ENCODE measurements at regions not wholly inside any gene's neighbourhood (a gene's known extent, or its start where the extent isn't known, plus 50 kb on each side); places are given as distances from the start of the nearest gene placed in this dataset.

DNA sequence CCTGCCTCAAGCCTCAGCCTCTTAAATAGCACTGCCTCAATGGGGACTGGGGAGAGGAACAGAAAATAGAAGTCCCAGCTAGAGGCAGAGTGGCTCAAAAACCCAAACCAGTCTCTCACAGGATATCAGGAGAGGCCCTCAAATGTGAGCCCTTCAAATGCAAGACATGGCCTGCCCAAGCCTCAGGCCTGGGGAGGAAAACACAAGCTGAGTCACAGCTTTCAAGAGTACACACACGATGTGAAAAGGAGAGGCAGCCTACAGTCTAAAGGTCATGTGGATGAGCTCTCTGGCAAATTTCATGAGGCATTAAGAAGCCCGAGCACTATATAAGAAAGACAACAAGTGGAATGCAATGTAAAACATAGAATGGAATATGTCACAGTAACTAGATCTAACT lies 316.6 kb upstream of the MEX3C start:
- no peak for DNase-seq (ENCODE audit: low spot score in 2 of 2)
- Histone ChIP-seq H3K4me1 (no peaks in the 10 kb centered on the region), H3K27ac (no peak overlapping the region), H3K9me3 (peaks cover 0 to 10% of the 10 kb centered on the region in 2 donors), H3K36me3 (no peaks in the 10 kb centered on the region), H3K27me3 (no peaks in the 10 kb centered on the region), H3K4me3 (no peak overlapping the region)
- TF ChIP-seq, protein P1, sequence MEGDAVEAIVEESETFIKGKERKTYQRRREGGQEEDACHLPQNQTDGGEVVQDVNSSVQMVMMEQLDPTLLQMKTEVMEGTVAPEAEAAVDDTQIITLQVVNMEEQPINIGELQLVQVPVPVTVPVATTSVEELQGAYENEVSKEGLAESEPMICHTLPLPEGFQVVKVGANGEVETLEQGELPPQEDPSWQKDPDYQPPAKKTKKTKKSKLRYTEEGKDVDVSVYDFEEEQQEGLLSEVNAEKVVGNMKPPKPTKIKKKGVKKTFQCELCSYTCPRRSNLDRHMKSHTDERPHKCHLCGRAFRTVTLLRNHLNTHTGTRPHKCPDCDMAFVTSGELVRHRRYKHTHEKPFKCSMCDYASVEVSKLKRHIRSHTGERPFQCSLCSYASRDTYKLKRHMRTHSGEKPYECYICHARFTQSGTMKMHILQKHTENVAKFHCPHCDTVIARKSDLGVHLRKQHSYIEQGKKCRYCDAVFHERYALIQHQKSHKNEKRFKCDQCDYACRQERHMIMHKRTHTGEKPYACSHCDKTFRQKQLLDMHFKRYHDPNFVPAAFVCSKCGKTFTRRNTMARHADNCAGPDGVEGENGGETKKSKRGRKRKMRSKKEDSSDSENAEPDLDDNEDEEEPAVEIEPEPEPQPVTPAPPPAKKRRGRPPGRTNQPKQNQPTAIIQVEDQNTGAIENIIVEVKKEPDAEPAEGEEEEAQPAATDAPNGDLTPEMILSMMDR (IDR thresholded peaks at IDR 0.05), result no peak
- intact Hi-C loops (cut with DNase I), result no loop called here

DNA sequence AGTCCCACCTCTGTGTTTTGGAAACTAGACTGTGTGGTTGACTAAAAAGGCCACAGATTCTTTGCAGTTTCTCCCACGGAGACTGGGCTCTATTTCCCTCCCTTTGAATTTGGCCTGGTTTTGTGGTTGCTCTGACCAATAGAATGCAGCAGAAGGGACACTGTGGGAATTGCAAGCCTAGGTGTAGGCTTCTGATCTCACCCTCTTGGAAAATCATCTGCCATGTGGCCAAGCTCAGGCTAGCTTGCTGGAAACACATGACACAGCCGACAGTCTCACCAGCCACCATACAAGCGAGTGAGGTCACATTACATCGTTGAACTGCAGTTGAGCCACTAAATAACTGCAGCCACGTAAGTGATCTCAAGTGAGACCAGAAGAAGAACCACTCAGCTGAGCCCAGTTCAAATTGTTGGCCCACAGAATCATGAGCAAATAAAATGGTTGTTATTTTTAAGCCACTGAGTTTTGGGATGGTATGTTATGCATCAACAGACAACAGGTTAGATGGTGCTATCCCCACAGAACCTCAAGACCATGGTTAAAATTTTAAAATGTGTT lies 319.1 kb upstream of the MEX3C start:
- TF ChIP-seq, protein P1 (IDR thresholded peaks at IDR 0.05), result no peak
- H3K36me3 ChIP-seq, result no peaks in the 10 kb centered on the region
- H3K9me3 ChIP-seq, result no peaks in the 10 kb centered on the region
- H3K4me1 ChIP-seq, result no peaks in the 10 kb centered on the region
- intact Hi-C loops (cut with DNase I), result no loop called here
- no peak overlapping the region for H3K27ac ChIP-seq
- H3K27me3 ChIP-seq, result no peaks in the 10 kb centered on the region
- DNase-seq (ENCODE audit: low spot score in 2 of 2), result no peak
- no peak overlapping the region for H3K4me3 ChIP-seq

DNA sequence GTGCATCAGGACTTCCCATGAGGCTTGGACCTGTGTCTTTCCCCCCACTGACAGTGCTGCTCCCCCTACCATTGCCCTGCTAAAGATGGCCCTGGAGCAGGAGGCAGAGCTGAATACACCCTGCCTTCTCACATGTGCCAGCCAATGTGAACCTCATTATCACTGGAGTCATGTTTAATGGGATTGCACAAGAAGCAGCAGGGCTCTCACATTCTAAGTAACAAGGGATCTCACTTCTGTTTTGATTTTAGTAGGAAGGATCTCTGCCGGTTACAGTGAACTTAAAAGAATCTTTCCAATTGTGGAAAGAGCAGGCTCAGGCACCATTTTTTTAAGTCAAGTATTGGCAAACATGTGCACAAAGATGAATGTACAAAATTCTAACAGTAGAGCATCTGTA lies 322.1 kb upstream of the MEX3C start:
- intact Hi-C loops (cut with DNase I), result no loop called here
- Histone ChIP-seq H3K4me3 (no peak overlapping the region), H3K27ac (no peak overlapping the region), H3K9me3 (no peaks in the 10 kb centered on the region), H3K36me3 (no peaks in the 10 kb centered on the region), H3K27me3 (no peaks in the 10 kb centered on the region), H3K4me1 (no peaks in the 10 kb centered on the region)
- TF ChIP-seq, protein P1 (IDR thresholded peaks at IDR 0.05), result no peak
- DNase-seq (ENCODE audit: low spot score in 2 of 2), result no peak

DNA sequence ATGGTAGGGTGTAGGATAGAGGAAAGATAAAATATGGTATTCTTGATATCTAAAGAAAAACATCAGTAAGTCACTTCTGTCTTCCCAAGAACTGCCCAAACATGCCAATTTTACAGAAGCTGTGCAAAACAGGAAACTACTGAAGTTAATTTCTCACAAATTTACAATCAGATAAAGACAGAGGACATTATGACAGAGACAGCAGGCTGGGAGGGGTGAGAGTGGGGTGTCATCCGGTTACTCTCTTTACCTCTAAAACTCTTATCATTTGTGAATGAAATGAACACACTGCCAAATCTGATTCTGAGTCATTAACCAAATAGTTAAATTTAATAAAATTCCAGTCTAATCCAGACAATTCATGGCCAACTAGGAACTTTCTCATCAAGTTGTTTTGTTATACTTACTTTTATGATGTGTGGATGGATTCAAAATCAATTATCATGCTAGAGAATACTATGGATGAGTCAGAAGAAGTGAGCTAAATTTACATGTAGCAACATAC lies 323.2 kb upstream of the MEX3C start:
- H3K36me3 ChIP-seq, result no peaks in the 10 kb centered on the region
- H3K27me3 ChIP-seq, result no peaks in the 10 kb centered on the region
- no peaks in the 10 kb centered on the region for H3K4me1 ChIP-seq
- intact Hi-C loops (cut with DNase I), result no loop called here
- no peak overlapping the region for H3K4me3 ChIP-seq
- H3K27ac ChIP-seq, result no peak overlapping the region
- TF ChIP-seq, protein P1 (IDR thresholded peaks at IDR 0.05), result no peak
- DNase-seq (ENCODE audit: low spot score in 2 of 2), result no peak
- H3K9me3 ChIP-seq, result no peaks in the 10 kb centered on the region

DNA sequence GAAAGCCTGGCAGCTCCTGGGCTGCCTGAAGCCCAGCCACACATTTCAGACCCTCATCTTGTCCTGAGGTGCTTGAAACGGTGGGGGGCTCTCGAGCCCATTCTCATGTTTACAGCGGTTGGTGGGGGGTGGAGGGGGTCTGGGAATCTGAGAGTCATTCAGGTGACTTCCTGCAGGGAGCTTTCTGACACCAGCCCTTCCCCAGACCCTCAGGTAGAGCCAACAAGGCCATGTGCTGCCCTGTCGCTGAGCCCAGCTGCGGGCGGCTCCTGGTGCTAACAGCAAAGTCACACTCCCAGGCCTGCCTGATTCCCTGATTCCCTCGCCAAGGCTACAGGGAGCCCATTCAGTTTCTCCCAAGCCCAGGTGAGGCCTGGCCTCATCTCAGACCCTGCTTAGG lies 324.9 kb upstream of the MEX3C start:
- Histone ChIP-seq H3K27ac (no peak overlapping the region), H3K9me3 (no peaks in the 10 kb centered on the region), H3K4me1 (no peaks in the 10 kb centered on the region), H3K36me3 (no peaks in the 10 kb centered on the region), H3K27me3 (no peaks in the 10 kb centered on the region), H3K4me3 (no peak overlapping the region)
- intact Hi-C loops (cut with DNase I), result no loop called here
- TF ChIP-seq, protein P1 (IDR thresholded peaks at IDR 0.05), result no peak
- no peak for DNase-seq (ENCODE audit: low spot score in 2 of 2)

DNA sequence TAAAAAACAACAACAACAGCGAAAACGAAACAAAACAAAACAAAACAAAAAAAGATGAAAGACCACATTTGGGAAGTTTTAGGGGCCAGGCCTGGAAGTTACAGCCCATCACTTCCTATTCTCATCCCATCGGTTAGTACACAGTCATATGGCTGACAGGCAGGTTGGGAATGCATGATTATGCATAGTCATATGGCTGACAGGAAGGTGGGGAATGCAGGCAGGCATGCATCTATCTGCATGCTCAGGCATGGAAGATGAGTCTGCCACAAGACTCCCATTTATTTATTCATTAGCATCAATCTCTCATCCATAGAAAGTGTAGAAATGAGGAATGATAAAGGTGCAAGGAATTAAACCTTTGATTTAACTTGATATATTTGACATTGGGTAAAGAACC lies 325.3 kb upstream of the MEX3C start:
- no peaks in the 10 kb centered on the region for H3K9me3 ChIP-seq
- TF ChIP-seq, protein P1 (IDR thresholded peaks at IDR 0.05), result no peak
- H3K4me3 ChIP-seq, result no peak overlapping the region
- H3K4me1 ChIP-seq, result no peaks in the 10 kb centered on the region
- no peaks in the 10 kb centered on the region for H3K27me3 ChIP-seq
- no peaks in the 10 kb centered on the region for H3K36me3 ChIP-seq
- intact Hi-C loops (cut with DNase I), result no loop called here
- DNase-seq (ENCODE audit: low spot score in 2 of 2), result no peak
- H3K27ac ChIP-seq, result no peak overlapping the region

Data from ascending aorta (tissue), 2 donors.